HUES6 (cell line): ENCODE measurements at regions not wholly inside any gene's neighbourhood (a gene's known extent, or its start where the extent isn't known, plus 50 kb on each side); places are given as distances from the start of the nearest gene placed in this dataset.
"Not testable (repeated sequence)": the region's sequence is repeated elsewhere in the genome, so short reads cannot be mapped to it uniquely, and the experiment has no call there.

ENCODE experiments used
- H3K27ac ChIP-seq: 2 replicates; pipeline ENCODE4 v1.7.0; 2013; ENCODE audit warnings: low read depth, mild to moderate bottlenecking, low read length, inconsistent platforms
- H3K27me3 ChIP-seq: 2 replicates; pipeline ENCODE4 v1.6.1; 2013; ENCODE audit warnings: low read length; ENCODE audit not compliant: control insufficient read depth, insufficient read depth
- H3K36me3 ChIP-seq: 2 replicates; pipeline ENCODE4 v1.6.1; 2013; ENCODE audit warnings: low read length; ENCODE audit not compliant: control insufficient read depth, insufficient read depth
- H3K4me1 ChIP-seq: 2 replicates; pipeline ENCODE4 v1.6.1; 2013; ENCODE audit warnings: low read length; ENCODE audit not compliant: control insufficient read depth, insufficient read depth
- H3K4me3 ChIP-seq: 2 replicates; pipeline ENCODE4 v1.5.1; 2013; ENCODE audit warnings: low read depth, low read length
- H3K9ac ChIP-seq: one replicate; pipeline ENCODE4 v1.6.1; 2013; ENCODE audit warnings: mild to moderate bottlenecking, low read length
- H3K9me3 ChIP-seq: 2 replicates; pipeline ENCODE4 v1.6.1; 2013; ENCODE audit warnings: low read depth, low read length; ENCODE audit not compliant: control insufficient read depth, insufficient read depth

DNA sequence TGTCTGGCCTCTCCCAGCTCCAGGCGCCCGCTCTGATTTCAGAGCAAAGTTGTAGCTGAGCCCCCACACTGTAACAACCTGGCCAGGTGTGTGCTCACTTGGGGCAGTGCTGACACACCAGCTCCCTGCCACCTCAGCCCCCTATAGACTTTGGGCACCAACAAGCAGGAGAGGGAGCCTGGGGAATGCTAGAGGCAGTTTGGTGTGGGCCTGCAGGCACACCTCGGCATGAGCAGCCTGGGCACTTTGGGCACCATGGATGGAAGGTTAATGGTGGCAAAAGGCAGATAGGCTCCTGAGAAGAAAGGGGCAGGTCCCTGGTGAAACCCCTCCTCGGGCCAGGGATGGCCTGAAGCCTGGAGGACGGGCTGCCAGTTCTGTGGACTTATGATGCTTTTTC lies 212.7 kb upstream of the GNAI1 start:
- Histone ChIP-seq H3K36me3 (no peaks in the 10 kb centered on the region), H3K9ac (no peak overlapping the region), H3K4me1 (no peaks in the 10 kb centered on the region), H3K27ac (no peak overlapping the region), H3K4me3 (no peak overlapping the region), H3K27me3 (no peaks in the 10 kb centered on the region), H3K9me3 (no peaks in the 10 kb centered on the region; the same call in 1 of the 2 replicates)

DNA sequence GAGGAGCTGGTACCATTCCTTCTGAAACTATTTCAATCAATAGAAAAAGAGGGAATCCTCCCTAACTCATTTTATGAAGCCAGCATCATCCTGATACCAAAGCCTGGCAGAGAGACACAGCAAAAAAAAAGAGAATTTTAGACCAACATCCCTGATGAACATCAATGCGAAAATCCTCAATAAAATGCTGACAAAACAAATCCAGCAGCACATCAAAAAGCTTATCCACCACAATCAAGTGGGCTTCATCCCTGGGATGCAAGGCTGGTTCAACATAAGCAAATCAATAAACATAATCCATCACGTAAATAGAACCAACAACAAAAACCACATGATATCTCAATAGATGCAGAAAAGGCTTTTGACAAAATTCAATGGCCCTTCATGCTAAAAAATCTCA lies 216.0 kb upstream of the GNAI1 start:
- H3K4me3 ChIP-seq, H3K4me1 ChIP-seq, H3K9me3 ChIP-seq, H3K36me3 ChIP-seq, H3K27me3 ChIP-seq, H3K9ac ChIP-seq, H3K27ac ChIP-seq: not testable (repeated sequence)

GRCh38 chr7:79915346-79915745 lies 219.3 kb upstream of the GNAI1 start:
- H3K36me3 ChIP-seq, H3K4me1 ChIP-seq, H3K9me3 ChIP-seq, H3K27me3 ChIP-seq, H3K4me3 ChIP-seq, H3K9ac ChIP-seq, H3K27ac ChIP-seq: not testable (repeated sequence)

DNA sequence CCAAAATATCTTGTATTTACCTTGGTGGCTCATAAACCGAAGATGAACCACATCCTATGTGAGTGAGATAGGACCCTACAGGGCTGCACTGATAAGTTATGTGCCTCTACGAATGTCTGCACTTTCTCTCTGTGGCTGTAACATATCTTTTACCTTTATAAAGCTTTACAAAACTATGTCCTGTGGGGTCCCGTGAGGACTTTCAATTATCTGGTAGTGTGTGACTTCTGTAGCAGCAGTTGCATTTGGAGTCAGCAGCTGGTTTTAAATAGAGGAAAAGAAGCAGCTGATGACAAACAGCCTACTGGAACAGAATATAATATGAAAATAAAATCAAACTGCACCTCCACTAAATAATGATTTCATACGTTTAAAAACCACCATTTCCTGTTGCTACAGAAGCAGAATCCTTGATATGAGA lies 222.4 kb upstream of the GNAI1 start:
- Histone ChIP-seq H3K4me3 (no peak overlapping the region), H3K9me3 (peaks cover 9% of the 10 kb centered on the region), H3K27me3 (no peaks in the 10 kb centered on the region), H3K9ac (no peak overlapping the region), H3K27ac (no peak overlapping the region), H3K4me1 (no peaks in the 10 kb centered on the region), H3K36me3 (no peaks in the 10 kb centered on the region)

DNA sequence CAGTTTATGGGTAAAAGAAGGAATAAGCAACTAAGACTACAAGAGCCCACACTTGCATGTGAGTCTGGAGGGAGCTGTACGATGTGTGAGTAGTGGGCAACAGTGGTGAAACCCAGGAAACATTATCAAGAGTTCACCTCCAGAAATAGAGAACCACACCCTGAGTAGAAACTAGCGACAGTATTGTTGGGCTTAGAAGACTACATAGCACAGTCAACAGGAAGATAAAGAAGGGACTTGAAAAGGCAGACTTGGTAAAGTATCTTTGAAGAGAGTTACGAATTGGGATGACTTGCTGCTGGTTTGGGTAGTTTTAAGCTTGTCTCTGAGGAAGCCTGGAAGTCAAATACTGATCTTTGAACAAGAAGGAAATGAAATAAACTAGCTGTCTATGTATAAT lies 223.2 kb upstream of the GNAI1 start:
- H3K36me3 ChIP-seq, result no peaks in the 10 kb centered on the region
- H3K4me3 ChIP-seq, result no peak overlapping the region
- no peak overlapping the region for H3K27ac ChIP-seq
- peaks cover 9% of the 10 kb centered on the region for H3K9me3 ChIP-seq
- H3K4me1 ChIP-seq, result no peaks in the 10 kb centered on the region
- no peaks in the 10 kb centered on the region for H3K27me3 ChIP-seq
- H3K9ac ChIP-seq, result no peak overlapping the region

DNA sequence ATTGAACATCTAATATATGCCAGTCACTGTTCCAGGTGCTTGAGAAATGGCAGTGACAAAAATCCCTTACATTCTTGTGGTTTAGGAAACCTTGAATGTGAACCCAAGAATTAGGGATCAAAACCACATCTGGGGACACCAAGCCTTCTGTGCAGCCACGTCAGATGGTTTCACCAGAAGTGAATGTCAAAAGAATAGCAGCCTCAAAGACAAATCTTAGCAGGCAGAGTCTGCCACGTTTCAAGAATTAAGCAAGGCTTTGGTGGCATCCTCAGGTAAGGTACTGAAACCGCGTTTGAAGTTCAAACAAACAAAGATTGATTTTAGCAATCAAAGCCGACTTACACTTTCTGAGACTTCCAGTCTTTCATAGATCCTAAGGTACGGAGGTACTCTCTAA lies 225.5 kb upstream of the GNAI1 start:
- Histone ChIP-seq H3K36me3 (no peaks in the 10 kb centered on the region), H3K4me3 (no peak overlapping the region), H3K27me3 (no peaks in the 10 kb centered on the region)

DNA sequence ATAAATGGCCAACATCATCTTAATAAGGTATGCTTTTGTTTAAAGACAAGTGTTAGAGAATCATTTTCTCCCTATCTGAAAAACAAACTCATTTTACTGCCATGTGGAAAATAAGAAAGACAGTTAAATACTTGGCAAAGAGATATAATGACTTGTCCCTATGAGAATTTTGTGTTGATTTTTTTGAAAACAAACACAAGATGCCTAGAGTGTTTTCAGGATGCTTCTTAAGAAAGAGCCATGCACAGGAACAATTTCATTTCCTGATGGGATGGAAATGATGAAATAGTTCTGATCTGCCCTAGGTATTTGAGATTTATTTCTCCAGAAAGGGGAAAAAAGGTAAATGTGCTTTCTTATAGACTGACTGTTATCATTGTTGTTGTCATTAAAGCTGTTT lies 237.5 kb upstream of the GNAI1 start:
- H3K4me1 ChIP-seq, result no peaks in the 10 kb centered on the region
- H3K27ac ChIP-seq, result no peak overlapping the region
- H3K36me3 ChIP-seq, result no peaks in the 10 kb centered on the region
- no peak overlapping the region for H3K9ac ChIP-seq
- H3K9me3 ChIP-seq, result no peaks in the 10 kb centered on the region
- no peak overlapping the region for H3K4me3 ChIP-seq
- no peaks in the 10 kb centered on the region for H3K27me3 ChIP-seq

More for the DNA sequence above, 225.5 kb upstream of the GNAI1 start:
- H3K4me1 ChIP-seq, result no peaks in the 10 kb centered on the region
- H3K9me3 ChIP-seq, result no peaks in the 10 kb centered on the region
- no peak overlapping the region for H3K27ac ChIP-seq
- H3K9ac ChIP-seq, result no peak overlapping the region

DNA sequence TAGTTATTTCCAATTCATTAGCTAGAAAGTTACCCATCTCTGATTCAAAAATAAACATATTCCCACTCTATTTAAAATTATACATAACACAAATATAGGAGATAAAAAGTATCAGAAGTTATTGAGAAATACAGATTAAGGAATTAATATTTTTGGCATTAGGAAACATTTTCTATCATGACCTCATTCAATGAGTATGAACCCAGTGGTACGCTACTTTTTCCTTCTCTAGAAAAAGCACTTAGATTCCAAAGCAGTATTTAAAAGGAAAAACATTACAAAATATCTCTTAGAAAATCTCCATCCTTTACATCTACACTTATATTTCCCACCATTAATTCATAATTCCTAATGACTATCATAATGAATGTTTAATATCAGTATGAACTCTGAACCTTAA lies 240.6 kb upstream of the GNAI1 start:
- H3K36me3 ChIP-seq, result no peaks in the 10 kb centered on the region
- H3K27ac ChIP-seq, result no peak overlapping the region
- H3K9me3 ChIP-seq, result no peaks in the 10 kb centered on the region

DNA sequence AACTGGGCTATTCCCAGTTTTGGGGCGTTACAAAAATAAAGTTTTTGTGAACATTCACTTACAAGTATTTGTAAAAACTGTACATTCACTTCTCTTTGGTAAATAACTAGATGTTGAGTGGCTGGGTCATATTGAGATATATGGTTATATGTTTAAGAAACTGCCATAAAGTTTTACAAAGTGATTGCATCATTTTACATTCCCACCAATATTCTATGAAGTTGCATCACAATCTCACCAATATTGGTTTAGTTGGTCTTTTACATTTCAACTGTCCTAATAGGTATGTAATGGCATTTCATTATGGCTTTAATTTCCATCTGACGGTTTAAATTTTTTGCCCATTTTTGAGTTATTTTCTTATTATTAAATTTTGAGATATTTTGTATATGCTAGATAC lies 251.7 kb upstream of the GNAI1 start:
- H3K4me1 ChIP-seq, result no peaks in the 10 kb centered on the region
- H3K27ac ChIP-seq, result no peak overlapping the region

More for the DNA sequence above, 240.6 kb upstream of the GNAI1 start:
- peaks cover 4% of the 10 kb centered on the region; the same call in 1 of the 2 replicates for H3K27me3 ChIP-seq
- no peaks in the 10 kb centered on the region for H3K4me1 ChIP-seq
- H3K9ac ChIP-seq, result no peak overlapping the region
- no peak overlapping the region for H3K4me3 ChIP-seq

GRCh38 chr7:79880312-79880711 lies 254.3 kb upstream of the GNAI1 start:
- Histone ChIP-seq H3K27me3 (no peaks in the 10 kb centered on the region), H3K36me3 (no peaks in the 10 kb centered on the region), H3K9me3 (no peaks in the 10 kb centered on the region), H3K9ac (no peak overlapping the region), H3K4me3 (no peak overlapping the region), H3K27ac (no peak overlapping the region), H3K4me1 (no peaks in the 10 kb centered on the region)

More for the DNA sequence above, 251.7 kb upstream of the GNAI1 start:
- no peaks in the 10 kb centered on the region for H3K27me3 ChIP-seq
- H3K9ac ChIP-seq, result no peak overlapping the region
- no peak overlapping the region for H3K4me3 ChIP-seq
- H3K9me3 ChIP-seq, result no peaks in the 10 kb centered on the region
- no peaks in the 10 kb centered on the region for H3K36me3 ChIP-seq

GRCh38 chr7:79877874-79878465 lies 256.7 kb upstream of the GNAI1 start:
- no peak overlapping the region for H3K9ac ChIP-seq
- no peaks in the 10 kb centered on the region for H3K9me3 ChIP-seq
- H3K27ac ChIP-seq, result no peak overlapping the region
- H3K27me3 ChIP-seq, result no peaks in the 10 kb centered on the region
- H3K4me3 ChIP-seq, result no peak overlapping the region
- H3K36me3 ChIP-seq, result no peaks in the 10 kb centered on the region
- H3K4me1 ChIP-seq, result no peaks in the 10 kb centered on the region

DNA sequence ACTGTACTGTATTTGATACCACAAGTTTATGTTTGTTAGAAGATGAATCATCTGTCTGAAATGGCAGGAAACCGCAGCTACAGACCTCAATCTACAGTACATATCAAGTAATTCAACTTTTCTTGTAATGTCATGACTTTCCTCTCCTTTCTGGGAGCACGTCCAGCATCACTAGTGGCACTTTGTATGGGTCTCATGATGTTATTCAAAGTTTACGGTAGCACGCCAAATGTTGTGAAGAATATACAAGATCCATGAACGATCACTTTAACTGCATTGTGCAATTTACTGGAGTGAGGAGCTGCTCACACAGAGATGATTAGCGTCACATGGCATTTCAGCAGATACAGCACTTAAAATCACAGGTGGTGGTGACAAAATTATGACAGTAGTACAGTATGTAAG lies 257.8 kb upstream of the GNAI1 start:
- Histone ChIP-seq H3K4me1 (no peaks in the 10 kb centered on the region), H3K4me3 (no peak overlapping the region), H3K9me3 (no peaks in the 10 kb centered on the region), H3K9ac (no peak overlapping the region), H3K27ac (no peak overlapping the region), H3K36me3 (no peaks in the 10 kb centered on the region), H3K27me3 (no peaks in the 10 kb centered on the region)
